OCI-LY7 (cell line): ENCODE measurements at regions not wholly inside any gene's neighbourhood (a gene's known extent, or its start where the extent isn't known, plus 50 kb on each side); places are given as distances from the start of the nearest gene placed in this dataset.

Experiments
- BruUV-seq: library from RNA; stranded (reverse); fragments of 400-500 nt; replicated peaks from 2 replicates; lab custom pipeline; 2021; lab: Mats Ljungman, UMichigan
- CTCF ChIA-PET: fragments of 300-600 bp; sonication (Branson Sonifier 250); formaldehyde crosslinking; loops from one replicate; lab custom pipeline; 2022; ENCODE audit warnings: antibody characterized with exemption; ENCODE audit not compliant: unreplicated experiment; lab: Charles Lee
- POLR2A ChIA-PET: fragments of 300-600 bp; sonication (Branson Sonifier 250); formaldehyde crosslinking; loops from one replicate; lab custom pipeline; 2022; ENCODE audit warnings: antibody characterized with exemption; lab: Charles Lee
- DNase-seq: peaks from one replicate; pipeline ENCODE4 v3.0.0-alpha.2; 2015; ENCODE audit warnings: low spot score
- H2AFZ ChIP-seq: fragments of 200-600 bp; sonication (generic), shearing (Covaris generic); 2 replicates; pipeline ENCODE4 v1.6.1; 2014; ENCODE audit warnings: mild to moderate bottlenecking, antibody characterized with exemption, low read length, moderate library complexity
- H3K27ac ChIP-seq: fragments of 200-600 bp; sonication (generic); 2 replicates; pipeline ENCODE4 v1.5.1; 2014; ENCODE audit warnings: mixed run types, low read depth, mild to moderate bottlenecking, moderate library complexity, low read length, inconsistent platforms; ENCODE audit not compliant: poor library complexity, severe bottlenecking
- H3K36me3 ChIP-seq: fragments of 200-600 bp; sonication (generic); 2 replicates; pipeline ENCODE4 v1.6.1; 2014; ENCODE audit warnings: mild to moderate bottlenecking, antibody characterized with exemption, low read length, moderate library complexity, mixed read lengths; ENCODE audit not compliant: insufficient read depth
- H3K4me1 ChIP-seq: fragments of 200-600 bp; sonication (generic); 2 replicates; pipeline ENCODE4 v1.5.1; 2014; ENCODE audit warnings: mild to moderate bottlenecking, low read length; ENCODE audit not compliant: insufficient read depth, poor library complexity, severe bottlenecking
- H3K4me2 ChIP-seq: fragments of 200-600 bp; sonication (generic); 2 replicates; pipeline ENCODE4 v1.6.1; 2014; ENCODE audit warnings: mild to moderate bottlenecking, low read length
- H3K4me3 ChIP-seq: fragments of 200-600 bp; sonication (generic); 2 replicates; pipeline ENCODE4 v1.5.1; 2014; ENCODE audit warnings: mild to moderate bottlenecking, low read depth, low read length; ENCODE audit not compliant: poor library complexity, severe bottlenecking
- H3K79me2 ChIP-seq: fragments of 200-600 bp; sonication (generic); 2 replicates; pipeline ENCODE4 v1.6.1; 2016; ENCODE audit warnings: low read depth, mild to moderate bottlenecking, low read length, moderate library complexity, mixed read lengths; ENCODE audit not compliant: insufficient read depth
- H3K9me2 ChIP-seq: fragments of 200-600 bp; sonication (generic); 2 replicates; pipeline ENCODE4 v1.6.1; 2016; ENCODE audit warnings: mild to moderate bottlenecking, low read length, mixed read lengths; ENCODE audit not compliant: insufficient read depth
- H3K9me3 ChIP-seq: fragments of 200-600 bp; sonication (generic); 2 replicates; pipeline ENCODE4 v1.6.1; 2014; ENCODE audit warnings: mild to moderate bottlenecking, mixed run types, low read length, mixed read lengths
- H4K20me1 ChIP-seq: fragments of 200-600 bp; sonication (generic); 2 replicates; pipeline ENCODE4 v1.6.1; 2014; ENCODE audit warnings: mild to moderate bottlenecking, antibody characterized with exemption, low read length, moderate library complexity, mixed read lengths; ENCODE audit not compliant: insufficient read depth
- EZH2phosphoT487 ChIP-seq: fragments of 200-600 bp; sonication (generic); IDR thresholded peaks from 2 replicates; pipeline ENCODE4 v1.6.1; 2018; ENCODE audit warnings: low read depth, borderline replicate concordance, mild to moderate bottlenecking, mixed run types, antibody characterized with exemption, low read length, moderate library complexity, mixed read lengths
- intact Hi-C: fragments of 100-400 bp; cut with micrococcal nuclease; formaldehyde crosslinking; loops from one replicate; pipeline ENCODE4 v1.10.0; 2022; ENCODE audit not compliant: unreplicated experiment
- TF ChIP-seq, protein P1 (sequence below): fragments of 200-600 bp; sonication (generic); conservative IDR thresholded peaks from 2 replicates; pipeline ENCODE4 v1.5.1; 2014; ENCODE audit warnings: mild to moderate bottlenecking, antibody characterized with exemption, low read length, moderate library complexity, mixed read lengths

DNA sequence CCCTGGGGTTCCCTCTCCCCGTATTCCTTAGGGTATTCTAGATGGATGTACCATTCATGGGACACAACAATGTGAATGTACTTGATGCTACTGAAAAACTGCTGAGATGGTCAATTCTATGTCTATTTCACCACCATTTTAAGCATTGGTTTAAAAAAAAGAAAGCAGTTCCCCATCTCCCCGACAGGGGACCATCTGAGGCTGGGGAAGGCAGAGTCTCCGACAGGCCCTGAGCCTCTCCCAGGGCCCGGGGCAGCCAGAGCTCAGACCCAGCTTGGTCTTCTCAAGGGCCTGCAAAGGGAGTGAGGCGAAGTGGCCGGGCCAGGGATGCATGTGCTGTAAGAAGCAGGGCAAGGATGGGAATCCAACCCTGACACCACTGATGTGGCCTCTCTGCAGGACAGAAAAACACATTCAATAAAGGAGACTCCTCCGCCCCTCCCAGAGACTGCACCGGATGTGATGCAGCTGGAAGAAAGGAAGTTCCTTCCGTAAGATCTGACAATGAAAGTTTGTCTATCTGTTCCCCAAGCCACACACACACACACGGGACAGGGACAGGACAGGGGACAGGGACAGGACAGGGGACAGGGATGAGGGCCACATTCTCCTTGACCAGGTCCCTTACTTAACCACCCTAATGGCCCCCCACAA lies 234.1 kb downstream of the BCL11B start:
- H3K9me3 ChIP-seq = no peaks in the 10 kb centered on the region
- no peaks in the 10 kb centered on the region for H3K36me3 ChIP-seq
- no peak overlapping the region for H3K4me3 ChIP-seq
- intact Hi-C loops = no loop called here
- no peak for DNase-seq
- H2AFZ ChIP-seq = no peak overlapping the region
- no peaks in the 10 kb centered on the region for H4K20me1 ChIP-seq
- no peaks in the 10 kb centered on the region for H3K79me2 ChIP-seq
- no peak overlapping the region for H3K27ac ChIP-seq
- BruUV-seq = no TSS peak
- TF ChIP-seq, protein P1, sequence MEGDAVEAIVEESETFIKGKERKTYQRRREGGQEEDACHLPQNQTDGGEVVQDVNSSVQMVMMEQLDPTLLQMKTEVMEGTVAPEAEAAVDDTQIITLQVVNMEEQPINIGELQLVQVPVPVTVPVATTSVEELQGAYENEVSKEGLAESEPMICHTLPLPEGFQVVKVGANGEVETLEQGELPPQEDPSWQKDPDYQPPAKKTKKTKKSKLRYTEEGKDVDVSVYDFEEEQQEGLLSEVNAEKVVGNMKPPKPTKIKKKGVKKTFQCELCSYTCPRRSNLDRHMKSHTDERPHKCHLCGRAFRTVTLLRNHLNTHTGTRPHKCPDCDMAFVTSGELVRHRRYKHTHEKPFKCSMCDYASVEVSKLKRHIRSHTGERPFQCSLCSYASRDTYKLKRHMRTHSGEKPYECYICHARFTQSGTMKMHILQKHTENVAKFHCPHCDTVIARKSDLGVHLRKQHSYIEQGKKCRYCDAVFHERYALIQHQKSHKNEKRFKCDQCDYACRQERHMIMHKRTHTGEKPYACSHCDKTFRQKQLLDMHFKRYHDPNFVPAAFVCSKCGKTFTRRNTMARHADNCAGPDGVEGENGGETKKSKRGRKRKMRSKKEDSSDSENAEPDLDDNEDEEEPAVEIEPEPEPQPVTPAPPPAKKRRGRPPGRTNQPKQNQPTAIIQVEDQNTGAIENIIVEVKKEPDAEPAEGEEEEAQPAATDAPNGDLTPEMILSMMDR = peak; percentile 32; the same call in 1 of the 2 replicates
- no peak for TF ChIP-seq EZH2phosphoT487
- H3K4me1 ChIP-seq = no peaks in the 10 kb centered on the region
- POLR2A ChIA-PET = no interaction called here
- no peak overlapping the region for H3K4me2 ChIP-seq
- CTCF ChIA-PET = no interaction called here
- no peaks in the 10 kb centered on the region for H3K9me2 ChIP-seq

DNA sequence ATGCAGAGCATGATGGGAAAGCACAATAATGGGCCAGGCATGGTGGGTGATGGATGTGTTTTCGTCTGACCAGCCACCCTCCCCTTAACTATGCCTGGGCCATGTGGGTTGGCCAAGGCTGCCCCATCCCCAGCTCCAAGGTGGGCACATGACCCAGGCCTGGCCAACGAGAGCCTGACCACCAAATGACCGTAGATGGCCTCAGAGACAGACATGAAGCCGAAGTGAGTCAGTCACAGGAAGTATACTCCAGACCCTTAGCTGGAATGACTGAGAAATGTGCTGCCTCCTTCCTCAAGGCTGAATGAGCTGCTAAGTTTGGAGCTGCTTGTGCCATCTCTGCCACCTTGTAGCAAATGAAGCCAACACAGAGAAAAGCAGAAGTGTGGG lies 233.6 kb downstream of the BCL11B start:
- H2AFZ ChIP-seq = no peak overlapping the region
- DNase-seq = no peak
- POLR2A ChIA-PET = no interaction called here
- BruUV-seq = no TSS peak
- no peaks in the 10 kb centered on the region for H3K9me2 ChIP-seq
- no peak overlapping the region for H3K4me2 ChIP-seq
- no peak overlapping the region for H3K27ac ChIP-seq
- no peaks in the 10 kb centered on the region for H3K4me1 ChIP-seq
- H3K36me3 ChIP-seq = no peaks in the 10 kb centered on the region
- H3K9me3 ChIP-seq = no peaks in the 10 kb centered on the region
- intact Hi-C loops = no loop called here
- CTCF ChIA-PET = interaction anchor here (0.6 kb wide), 1 partner anchor 1726 kb away, joined by 3 read pairs; no protein-coding TSS in a partner anchor
- TF ChIP-seq, protein P1 = no peak
- no peak for TF ChIP-seq EZH2phosphoT487
- H3K4me3 ChIP-seq = no peak overlapping the region
- no peaks in the 10 kb centered on the region for H4K20me1 ChIP-seq
- no peaks in the 10 kb centered on the region for H3K79me2 ChIP-seq

DNA sequence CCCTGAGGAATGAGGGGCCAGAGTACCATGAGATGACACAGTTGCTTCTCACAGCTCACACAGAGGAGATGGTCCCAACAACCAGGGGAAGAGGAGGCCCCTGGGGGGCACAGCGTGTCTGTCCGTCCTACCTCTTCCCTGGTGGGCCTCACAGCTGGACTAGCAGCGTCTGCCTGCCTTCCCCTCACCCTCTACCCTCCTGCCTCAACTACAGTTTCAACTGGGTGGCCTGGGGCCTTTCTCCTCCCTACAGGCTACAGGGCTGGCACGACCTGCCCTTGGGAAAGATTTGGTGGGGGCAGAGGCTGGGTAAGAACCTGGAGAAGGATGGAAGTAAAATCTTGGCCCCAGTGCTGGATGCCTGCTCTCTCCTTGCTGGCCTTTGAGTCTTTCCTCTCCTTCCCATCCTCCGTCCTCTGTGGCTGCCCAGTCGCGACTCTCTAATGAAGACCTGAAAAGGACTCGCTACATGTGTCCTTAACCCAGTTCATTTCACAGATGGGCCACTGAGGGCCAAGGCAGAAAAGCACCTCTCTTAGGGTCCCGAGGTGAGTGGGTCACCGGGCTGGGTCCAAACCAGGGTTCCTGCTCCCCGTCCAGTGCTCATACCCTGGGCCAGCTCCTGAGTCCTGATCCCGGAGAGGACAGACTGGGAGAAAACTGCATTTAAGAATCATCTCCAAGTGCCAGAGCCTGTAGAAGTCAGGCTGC lies 232.5 kb downstream of the BCL11B start:
- Histone ChIP-seq H3K9me3 (no peaks in the 10 kb centered on the region), H4K20me1 (no peaks in the 10 kb centered on the region), H3K79me2 (no peaks in the 10 kb centered on the region), H3K9me2 (no peaks in the 10 kb centered on the region), H3K27ac (no peak overlapping the region), H3K4me3 (no peak overlapping the region), H3K4me1 (no peaks in the 10 kb centered on the region), H3K4me2 (no peak overlapping the region), H3K36me3 (no peaks in the 10 kb centered on the region), H2AFZ (no peak overlapping the region)
- POLR2A ChIA-PET = no interaction called here
- CTCF ChIA-PET = no interaction called here
- intact Hi-C loops = no loop called here
- TF ChIP-seq EZH2phosphoT487 = no peak
- TF ChIP-seq, protein P1 = no peak
- DNase-seq = no peak
- BruUV-seq = no TSS peak
